GM18861 (cell line): ENCODE measurements at regions not wholly inside any gene's neighbourhood (a gene's known extent, or its start where the extent isn't known, plus 50 kb on each side); places are given as distances from the start of the nearest gene placed in this dataset.
"Not testable (repeated sequence)": the region's sequence is repeated elsewhere in the genome, so short reads cannot be mapped to it uniquely, and the experiment has no call there.

Source experiments
- ATAC-seq: cut with Tn5 transposase; IDR thresholded peaks from one replicate; pipeline ENCODE4 v1.9.1; 2021; ENCODE audit not compliant: unreplicated experiment

DNA sequence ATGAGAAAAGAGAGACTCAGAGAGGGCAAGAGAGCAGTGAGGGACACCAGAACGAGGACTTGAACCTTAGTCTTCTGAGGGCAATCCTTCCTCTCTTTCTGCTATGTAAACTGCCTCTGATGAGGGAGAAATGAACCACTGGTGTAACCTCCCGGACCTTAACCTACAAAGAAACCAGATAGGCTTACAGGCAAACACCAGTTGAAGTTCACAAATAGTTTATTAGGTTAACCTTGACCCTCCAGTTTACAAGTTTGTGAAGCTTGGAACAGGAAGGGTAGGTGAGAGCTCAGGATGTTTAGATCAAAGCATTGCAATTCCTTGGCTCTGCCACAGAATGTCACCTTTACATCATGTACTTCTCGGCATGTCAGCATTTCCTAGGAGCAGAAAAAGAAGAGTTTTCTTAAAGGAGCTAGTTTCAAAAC is 486.4 kb upstream of the SPRED2 start:
- no peak for ATAC-seq

DNA sequence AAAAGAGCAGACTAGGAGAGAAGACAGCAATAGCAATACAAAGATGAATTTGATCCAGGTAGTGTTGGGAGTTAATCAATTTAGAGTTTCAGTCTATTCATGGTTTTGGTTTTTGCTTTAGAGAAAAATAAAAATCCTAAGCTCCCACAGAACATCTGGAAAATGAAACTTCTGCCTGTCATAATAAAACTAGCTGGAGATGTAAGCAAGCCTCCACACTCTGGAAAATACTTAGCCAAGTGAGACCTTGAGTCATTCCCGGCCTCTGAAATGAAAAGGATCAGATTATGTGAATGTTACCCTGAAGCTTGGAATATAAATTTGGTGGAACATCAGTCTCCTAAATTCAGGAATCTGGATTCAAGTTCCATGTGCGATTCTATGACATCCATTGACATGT is 485.6 kb upstream of the SPRED2 start:
- no peak for ATAC-seq

DNA sequence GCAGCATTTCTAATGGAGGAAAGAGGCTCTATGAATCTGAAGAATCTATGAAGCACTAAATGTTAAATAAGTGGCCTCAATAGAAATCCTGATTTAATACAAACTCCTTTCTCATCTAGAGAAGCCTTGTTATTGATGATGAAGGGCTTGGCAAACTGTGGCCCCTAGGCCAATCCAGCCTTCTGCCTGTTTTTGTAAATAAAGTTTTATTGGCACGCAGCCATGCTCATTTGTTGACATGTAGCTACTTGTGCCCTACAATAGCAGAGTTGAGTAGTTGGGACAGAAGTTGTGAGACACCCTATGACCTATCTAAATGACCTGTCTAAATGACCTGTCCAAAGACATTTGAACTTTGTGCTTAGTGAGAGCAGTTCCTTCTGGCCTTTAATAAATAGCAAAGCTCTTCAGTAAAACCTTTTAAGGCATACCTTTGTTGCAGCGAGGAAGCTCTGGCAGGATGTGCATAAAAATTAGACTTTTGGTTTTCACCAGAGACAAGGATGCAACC is 484.4 kb upstream of the SPRED2 start:
- no peak for ATAC-seq

GRCh38 chr2:65916177-65916576 is 483.8 kb upstream of the SPRED2 start:
- no peak for ATAC-seq

DNA sequence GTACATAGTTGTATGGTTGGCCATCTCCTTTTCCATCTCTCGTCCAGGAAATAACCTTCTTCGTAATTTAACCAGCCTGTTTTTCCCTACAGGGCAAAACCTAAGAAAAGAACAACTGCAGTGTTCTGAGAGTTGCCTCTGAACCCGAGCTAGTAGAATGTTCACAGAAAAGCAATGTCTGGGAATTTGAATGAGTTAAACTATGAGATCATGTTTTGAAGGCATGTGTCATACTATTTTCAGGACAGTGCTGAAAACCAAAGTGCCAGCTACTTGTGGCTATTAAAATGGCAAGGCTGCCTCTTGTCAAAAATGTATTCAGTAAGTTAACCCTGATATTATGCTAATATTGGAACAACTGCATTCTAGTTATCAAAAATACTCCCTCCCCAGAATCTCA is 482.9 kb upstream of the SPRED2 start:
- no peak for ATAC-seq

DNA sequence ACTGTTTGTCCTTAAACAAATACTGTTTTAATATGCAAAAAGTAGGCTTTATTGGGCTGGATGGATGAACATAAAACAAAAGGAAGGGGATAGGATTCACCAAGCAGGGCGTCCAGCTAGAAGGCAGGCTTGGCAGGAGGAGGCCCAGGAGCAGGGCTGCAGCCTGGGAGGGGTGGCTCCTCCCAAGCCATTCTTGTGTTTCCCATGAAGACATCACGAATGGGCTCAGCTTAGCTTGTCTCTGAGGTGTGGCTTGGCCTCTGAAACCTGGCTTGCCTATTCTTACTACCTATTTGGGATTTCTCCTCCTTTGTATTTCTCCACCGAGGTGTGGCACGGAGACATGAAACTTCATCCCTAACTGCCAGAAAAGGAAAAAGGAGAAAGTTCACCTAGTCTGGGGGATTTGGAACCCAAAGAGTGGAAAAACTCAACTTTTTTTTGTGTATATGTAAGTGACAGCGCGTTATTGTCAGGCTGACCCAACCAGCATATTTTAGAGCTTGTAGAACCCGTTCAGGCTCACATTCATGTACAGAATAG is 481.9 kb upstream of the SPRED2 start:
- no peak for ATAC-seq

GRCh38 chr2:65913813-65914212 is 481.4 kb upstream of the SPRED2 start:
- ATAC-seq = no peak

GRCh38 chr2:65901756-65902155 is 469.4 kb upstream of the SPRED2 start:
- ATAC-seq = no peak

DNA sequence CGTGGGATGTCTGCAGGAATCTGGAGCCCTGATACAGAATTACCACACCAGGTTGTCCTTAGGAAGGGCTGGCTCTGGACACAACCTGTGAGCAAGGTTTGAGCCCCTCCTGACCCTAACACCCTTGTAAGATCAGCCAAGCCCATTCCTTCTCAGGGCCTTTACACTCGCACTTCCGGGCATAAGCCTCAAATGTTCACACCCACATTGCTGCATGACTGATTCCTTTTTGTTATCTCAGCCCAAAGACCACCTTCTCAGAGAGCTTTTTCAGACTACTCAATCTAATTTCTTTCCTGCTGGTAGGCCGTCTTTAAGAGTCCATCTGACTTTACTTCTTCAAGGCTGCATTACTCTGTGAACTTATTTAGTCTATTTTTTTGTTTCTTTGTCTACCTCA is 464.0 kb upstream of the SPRED2 start:
- ATAC-seq = no peak

DNA sequence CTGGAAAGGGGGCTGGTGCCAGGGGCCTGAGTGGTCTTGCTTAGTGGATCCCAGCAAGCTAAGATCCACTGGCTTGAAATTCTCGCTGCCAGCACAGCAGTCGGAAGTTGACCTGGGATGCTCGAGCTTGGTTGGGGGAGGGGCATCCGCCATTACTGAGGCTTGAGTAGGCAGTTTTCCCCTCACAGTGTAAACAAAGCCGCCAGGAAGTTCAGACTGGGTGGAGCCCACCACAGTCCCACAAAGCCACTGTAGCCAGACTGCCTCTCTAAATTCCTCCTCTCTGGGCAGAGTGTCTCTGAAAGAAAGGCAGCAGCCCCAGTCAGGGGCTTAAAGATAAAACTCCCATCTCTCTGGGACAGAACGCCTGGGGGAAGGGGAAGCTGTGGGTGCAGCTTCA is 457.7 kb upstream of the SPRED2 start:
- not testable (repeated sequence) for ATAC-seq

DNA sequence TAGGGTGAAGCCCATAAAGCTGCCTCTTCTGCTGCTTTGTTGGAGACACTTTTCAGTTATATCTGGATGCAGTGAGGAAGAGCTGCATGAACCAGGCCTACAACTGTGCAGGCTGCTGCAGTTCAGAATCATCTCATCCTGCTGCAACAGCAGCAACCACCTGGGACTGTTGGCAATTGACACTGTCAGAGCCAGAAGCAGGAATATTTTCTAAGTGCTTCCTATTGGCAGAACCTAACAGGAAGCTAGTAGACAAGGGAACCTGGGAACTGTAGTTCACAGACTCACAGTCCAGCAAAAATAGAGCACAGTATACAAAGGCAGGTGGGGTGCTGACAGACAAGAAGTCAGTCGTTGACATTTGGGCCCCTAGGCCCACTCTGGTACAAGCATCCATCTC is 452.9 kb upstream of the SPRED2 start:
- no peak for ATAC-seq

- ATAC-seq = no peak
These were observed 449.2 kb upstream of the SPRED2 start for GRCh38 chr2:65881592-65881991.

DNA sequence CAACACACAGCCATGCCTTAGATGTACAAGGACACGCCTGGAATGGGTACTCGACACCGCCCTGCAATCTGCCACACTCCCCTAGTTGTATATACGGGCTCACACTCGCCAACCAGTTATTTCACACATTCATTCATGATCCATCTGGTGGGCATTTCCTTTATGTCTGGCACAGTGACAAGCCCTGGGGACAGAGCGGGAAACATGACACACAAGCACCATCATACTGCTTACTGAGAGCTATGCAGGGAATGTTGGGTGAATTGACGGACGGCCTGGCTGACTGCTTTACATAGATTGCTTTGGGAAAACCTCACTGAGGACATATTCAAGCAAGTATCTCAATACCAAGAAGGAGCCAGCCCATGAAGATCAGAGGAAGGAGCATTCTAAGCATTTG is 448.0 kb upstream of the SPRED2 start:
- ATAC-seq = no peak

- no peak for ATAC-seq
These were observed 445.6 kb upstream of the SPRED2 start for GRCh38 chr2:65878011-65878340.

- ATAC-seq = no peak
These were observed 445.1 kb upstream of the SPRED2 start for GRCh38 chr2:65877331-65878010.

DNA sequence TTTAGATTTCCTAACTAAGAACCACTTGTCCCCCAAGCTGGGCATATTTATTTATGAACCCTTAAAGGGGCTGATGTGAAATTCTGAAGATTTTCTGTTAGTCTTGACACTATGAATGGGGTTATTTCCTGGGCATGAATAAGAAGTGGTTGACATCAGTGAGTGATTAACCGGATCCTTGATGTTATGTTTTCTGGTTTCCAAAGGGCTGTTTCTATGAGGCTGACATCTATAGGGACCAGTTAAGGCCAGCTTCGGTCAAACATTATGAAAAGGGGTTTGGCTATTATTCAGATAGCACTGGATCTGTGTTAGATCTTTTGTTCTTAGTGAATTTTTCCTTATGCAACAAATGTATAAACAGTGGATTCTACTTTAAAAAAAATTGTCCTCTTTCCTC is 443.7 kb upstream of the SPRED2 start:
- ATAC-seq = no peak

- ATAC-seq = no peak
These were observed 438.4 kb upstream of the SPRED2 start for GRCh38 chr2:65870826-65871225.

DNA sequence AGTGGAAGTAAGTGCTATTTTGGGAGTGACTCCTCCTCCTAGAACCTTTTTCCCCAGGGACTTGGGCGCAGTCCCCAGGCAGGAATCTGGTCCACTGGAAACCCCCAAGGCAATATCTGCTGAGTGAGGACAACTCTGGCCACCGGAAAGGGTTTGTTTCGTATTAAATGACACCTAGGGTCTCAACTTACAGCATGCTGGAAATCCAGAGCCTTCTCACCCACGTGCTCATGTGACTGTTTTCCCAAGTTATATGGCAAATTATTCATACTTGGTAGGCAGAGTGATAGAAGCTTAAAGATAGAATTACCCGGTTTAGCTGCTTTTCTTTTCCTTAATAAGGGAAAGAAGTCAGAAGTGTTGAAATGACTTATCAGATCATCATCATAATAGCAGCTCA is 436.9 kb upstream of the SPRED2 start:
- ATAC-seq = no peak

GRCh38 chr2:65868177-65868576 is 435.8 kb upstream of the SPRED2 start:
- ATAC-seq = no peak

DNA sequence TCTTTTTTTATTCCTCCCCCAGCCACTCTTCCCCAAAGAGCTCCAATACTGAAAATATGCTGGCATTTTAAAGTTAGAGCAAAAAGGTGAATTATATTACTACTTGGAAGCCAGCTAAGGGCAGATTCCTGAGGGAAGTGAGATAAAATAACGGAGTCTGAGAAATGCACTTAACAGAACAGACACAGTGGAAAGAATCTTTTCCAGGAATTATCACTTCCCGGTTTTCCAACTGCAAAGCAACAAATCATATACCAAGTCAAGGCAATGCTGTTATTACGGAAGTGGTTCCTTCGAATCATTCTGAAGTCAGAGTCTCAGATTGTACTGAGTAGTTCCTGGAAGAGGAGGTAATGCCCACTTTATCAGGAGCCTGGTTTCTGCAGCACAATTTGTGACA is 435.0 kb upstream of the SPRED2 start:
- ATAC-seq = no peak

GRCh38 chr2:65866148-65866547 is 433.7 kb upstream of the SPRED2 start:
- no peak for ATAC-seq

GRCh38 chr2:65864619-65865018 is 432.2 kb upstream of the SPRED2 start:
- ATAC-seq = no peak

DNA sequence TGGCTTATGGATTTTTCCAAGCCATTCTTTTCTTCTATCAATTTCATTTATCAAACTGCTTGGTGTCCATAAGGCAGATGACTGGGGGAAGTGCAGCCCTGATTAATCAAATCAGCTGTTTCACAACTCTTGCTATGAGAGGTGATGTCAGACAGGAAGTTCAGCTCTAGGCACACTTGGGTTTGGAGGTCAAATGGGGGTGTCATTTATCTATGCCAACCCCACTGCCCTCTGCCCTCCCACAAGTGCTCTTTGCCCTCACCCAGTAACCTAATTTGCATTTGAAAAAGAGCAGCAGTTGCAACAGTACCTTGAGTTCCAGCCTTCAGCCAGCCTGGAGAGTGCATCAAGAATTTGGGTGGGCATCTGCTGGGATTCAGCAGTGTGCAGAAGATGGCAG is 431.3 kb upstream of the SPRED2 start:
- no peak for ATAC-seq
